ENCODE measurements at regions not wholly inside any gene's neighbourhood (a gene's known extent, or its start where the extent isn't known, plus 50 kb on each side); places are given as distances from the start of the nearest gene placed in this dataset.

DNA sequence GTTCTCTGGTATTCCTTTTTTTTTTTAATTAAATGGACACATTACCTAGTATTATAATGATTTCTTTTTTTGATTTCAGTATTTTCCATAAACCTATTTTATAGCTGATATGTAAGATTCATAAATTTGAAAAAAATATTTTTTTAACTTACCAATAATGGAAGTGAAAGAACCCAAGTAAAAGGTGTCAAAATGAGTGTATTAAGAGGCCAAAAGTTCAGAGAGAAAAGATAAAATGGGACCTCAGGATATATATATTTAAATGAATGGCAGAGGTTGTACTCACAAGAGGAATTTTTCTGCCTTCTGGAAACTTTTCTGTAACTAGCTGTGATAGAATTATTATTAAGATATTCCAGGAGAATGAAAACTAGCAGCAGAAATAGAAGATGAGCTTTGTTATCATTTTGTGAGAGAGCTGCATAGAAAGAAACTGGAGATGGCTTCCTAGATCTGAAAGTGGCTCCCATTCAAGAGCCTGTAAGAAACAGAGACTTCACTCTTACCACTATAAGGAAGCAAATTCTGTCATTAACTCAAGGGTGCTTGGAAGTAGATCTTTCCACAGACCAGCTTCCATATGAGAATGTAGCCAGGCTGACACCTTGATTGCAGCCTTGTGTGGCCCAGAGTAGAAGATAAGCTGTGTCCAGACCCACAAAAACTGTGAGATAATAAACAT lies 91.7 kb downstream of the MRPS30 start:
- H3K4me3 Mint-ChIP-seq, result no peak overlapping the region
- H3K36me3 Mint-ChIP-seq (ENCODE audit: low read depth), result no peaks in the 10 kb centered on the region
- DNase-seq, result no peak
- no peaks in the 10 kb centered on the region for H3K27me3 Mint-ChIP-seq (ENCODE audit: insufficient read depth)
- peaks cover 16% of the 10 kb centered on the region for H3K9me3 Mint-ChIP-seq
- no peak overlapping the region for H3K27ac Mint-ChIP-seq
- TF ChIP-seq, protein P1, sequence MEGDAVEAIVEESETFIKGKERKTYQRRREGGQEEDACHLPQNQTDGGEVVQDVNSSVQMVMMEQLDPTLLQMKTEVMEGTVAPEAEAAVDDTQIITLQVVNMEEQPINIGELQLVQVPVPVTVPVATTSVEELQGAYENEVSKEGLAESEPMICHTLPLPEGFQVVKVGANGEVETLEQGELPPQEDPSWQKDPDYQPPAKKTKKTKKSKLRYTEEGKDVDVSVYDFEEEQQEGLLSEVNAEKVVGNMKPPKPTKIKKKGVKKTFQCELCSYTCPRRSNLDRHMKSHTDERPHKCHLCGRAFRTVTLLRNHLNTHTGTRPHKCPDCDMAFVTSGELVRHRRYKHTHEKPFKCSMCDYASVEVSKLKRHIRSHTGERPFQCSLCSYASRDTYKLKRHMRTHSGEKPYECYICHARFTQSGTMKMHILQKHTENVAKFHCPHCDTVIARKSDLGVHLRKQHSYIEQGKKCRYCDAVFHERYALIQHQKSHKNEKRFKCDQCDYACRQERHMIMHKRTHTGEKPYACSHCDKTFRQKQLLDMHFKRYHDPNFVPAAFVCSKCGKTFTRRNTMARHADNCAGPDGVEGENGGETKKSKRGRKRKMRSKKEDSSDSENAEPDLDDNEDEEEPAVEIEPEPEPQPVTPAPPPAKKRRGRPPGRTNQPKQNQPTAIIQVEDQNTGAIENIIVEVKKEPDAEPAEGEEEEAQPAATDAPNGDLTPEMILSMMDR (IDR thresholded peaks at IDR 0.05), result no peak
- H3K4me1 Mint-ChIP-seq (ENCODE audit: low read depth), result no peaks in the 10 kb centered on the region

DNA sequence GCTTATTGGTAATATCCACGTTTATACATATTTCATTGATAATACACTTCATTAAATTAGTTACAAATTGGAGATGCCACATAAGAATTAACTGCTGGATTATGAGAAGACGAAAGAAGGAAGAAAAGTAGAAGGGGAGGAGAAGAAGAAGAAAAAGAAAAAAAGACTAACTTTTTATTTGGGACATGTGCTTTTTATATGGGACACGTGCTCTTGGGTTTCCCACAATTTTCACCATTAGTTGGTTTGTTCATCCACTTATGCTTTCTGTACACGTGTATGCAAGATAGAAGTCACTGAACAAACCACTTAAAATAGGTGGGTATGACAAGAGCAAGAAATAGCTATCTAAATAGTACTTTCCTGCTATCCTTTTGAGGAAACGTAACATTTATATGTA lies 98.6 kb downstream of the MRPS30 start:
- Mint-ChIP-seq H3K27ac (no peak overlapping the region), H3K36me3 (ENCODE audit: low read depth) (no peaks in the 10 kb centered on the region), H3K4me1 (ENCODE audit: low read depth) (no peaks in the 10 kb centered on the region), H3K4me3 (no peak overlapping the region), H3K9me3 (peaks cover 10% of the 10 kb centered on the region), H3K27me3 (ENCODE audit: insufficient read depth) (no peaks in the 10 kb centered on the region)
- TF ChIP-seq, protein P1 (IDR thresholded peaks at IDR 0.05), result no peak
- no peak for DNase-seq

DNA sequence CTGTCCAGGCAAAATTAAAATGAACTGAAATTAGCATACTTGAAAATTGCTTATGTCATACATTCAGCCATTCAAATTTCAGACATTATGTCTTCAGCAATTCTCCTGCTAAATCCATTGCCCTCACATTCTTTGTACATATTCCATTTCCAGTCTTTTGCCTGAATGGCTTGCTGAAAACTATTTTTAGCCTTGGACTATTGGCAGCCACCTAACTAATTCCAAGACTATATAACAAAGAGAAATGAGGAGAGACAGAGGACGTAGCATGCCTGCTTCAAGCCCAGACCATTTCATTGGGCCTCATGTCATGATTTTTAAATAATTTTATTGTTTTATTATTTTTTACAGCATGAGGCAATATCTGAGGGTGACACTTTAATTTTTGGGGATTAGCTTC lies 100.3 kb downstream of the MRPS30 start:
- Mint-ChIP-seq H3K36me3 (ENCODE audit: low read depth) (no peaks in the 10 kb centered on the region), H3K27me3 (ENCODE audit: insufficient read depth) (no peaks in the 10 kb centered on the region; the same call in 1 of the 2 replicates), H3K9me3 (peaks cover 20% of the 10 kb centered on the region), H3K4me1 (ENCODE audit: low read depth) (no peaks in the 10 kb centered on the region), H3K27ac (no peak overlapping the region), H3K4me3 (no peak overlapping the region)
- no peak for DNase-seq
- TF ChIP-seq, protein P1 (IDR thresholded peaks at IDR 0.05), result no peak

DNA sequence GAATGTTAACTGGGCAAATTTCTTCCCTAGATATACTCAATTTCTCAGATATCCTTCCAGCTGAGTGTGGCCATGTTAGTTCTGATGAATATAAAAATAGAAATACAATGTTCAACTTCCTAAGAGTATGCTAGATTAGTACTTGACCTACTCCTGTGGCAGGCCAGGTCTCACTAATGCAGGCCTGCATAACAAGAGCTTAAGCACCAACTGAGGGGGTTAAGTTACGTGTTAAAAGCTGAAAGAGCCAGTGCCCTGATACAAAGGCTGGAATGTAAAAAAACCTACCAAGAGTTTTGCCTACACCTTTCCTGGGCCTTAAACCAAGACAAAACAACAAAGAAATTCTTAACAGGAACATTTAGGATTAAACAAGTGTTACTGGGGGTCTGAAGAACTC lies 102.8 kb downstream of the MRPS30 start:
- Mint-ChIP-seq H3K4me1 (ENCODE audit: low read depth) (no peaks in the 10 kb centered on the region), H3K27ac (no peak overlapping the region), H3K4me3 (no peak overlapping the region), H3K9me3 (peaks cover 20% of the 10 kb centered on the region), H3K27me3 (ENCODE audit: insufficient read depth) (no peaks in the 10 kb centered on the region; the same call in 1 of the 2 replicates), H3K36me3 (ENCODE audit: low read depth) (no peaks in the 10 kb centered on the region)
- no peak for DNase-seq
- TF ChIP-seq, protein P1 (IDR thresholded peaks at IDR 0.05), result no peak

DNA sequence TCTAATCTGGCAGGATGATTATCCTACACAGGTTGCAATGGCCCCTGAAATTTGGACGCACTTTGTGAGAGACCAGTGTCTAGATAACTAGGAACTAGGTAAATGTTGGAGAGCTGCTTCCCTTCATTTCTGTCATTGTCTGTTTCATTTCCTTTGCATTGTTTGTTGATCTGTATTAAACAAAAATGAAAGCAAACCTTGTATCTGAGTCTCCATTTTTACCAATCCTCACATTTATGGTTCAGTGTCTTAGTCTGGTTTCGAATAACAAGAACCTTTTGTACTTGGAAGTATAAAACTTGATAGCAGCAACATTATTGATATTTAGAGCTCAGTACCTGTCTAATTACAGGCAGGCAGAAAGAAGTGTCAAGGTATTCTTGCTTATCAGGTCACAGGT lies 105.5 kb downstream of the MRPS30 start:
- Mint-ChIP-seq H3K4me3 (no peak overlapping the region), H3K36me3 (ENCODE audit: low read depth) (no peaks in the 10 kb centered on the region), H3K27me3 (ENCODE audit: insufficient read depth) (no peaks in the 10 kb centered on the region; the same call in 1 of the 2 replicates), H3K27ac (no peak overlapping the region), H3K9me3 (peaks cover 16% of the 10 kb centered on the region), H3K4me1 (ENCODE audit: low read depth) (no peaks in the 10 kb centered on the region)
- TF ChIP-seq, protein P1 (IDR thresholded peaks at IDR 0.05), result no peak
- no peak for DNase-seq

Measured in HFFc6 (cell line).